ENCODE measurements at regions not wholly inside any gene's neighbourhood (a gene's known extent, or its start where the extent isn't known, plus 50 kb on each side); places are given as distances from the start of the nearest gene placed in this dataset.

GRCh38 chr1:239979456-239979855 is 112.2 kb upstream of the FMN2 start:
- TF ChIP-seq POLR2A (IDR thresholded peaks at IDR 0.05) (no peak), CTCF (IDR thresholded peaks at IDR 0.05) (no peak)
